HEK293 (cell line): ENCODE measurements at regions not wholly inside any gene's neighbourhood (a gene's known extent, or its start where the extent isn't known, plus 50 kb on each side); places are given as distances from the start of the nearest gene placed in this dataset.
"Not testable (repeated sequence)": the region's sequence is repeated elsewhere in the genome, so short reads cannot be mapped to it uniquely, and the experiment has no call there.

Experiments used
- CTCF ChIP-seq: fragments of 450-650 bp; formaldehyde crosslinking; IDR thresholded peaks from 2 replicates; pipeline ENCODE4 v1.5.1; 2016; ENCODE audit warnings: missing biosample characterization, missing genetic modification characterization
- PRDM4 ChIP-seq: fragments of 450-650 bp; formaldehyde crosslinking; IDR thresholded peaks from 2 replicates; pipeline ENCODE4 v1.5.1; 2017; ENCODE audit warnings: missing biosample characterization, missing genetic modification characterization
- SP3 ChIP-seq: fragments of 450-650 bp; formaldehyde crosslinking; IDR thresholded peaks from 2 replicates; pipeline ENCODE4 v1.5.1; 2016; ENCODE audit warnings: missing biosample characterization, missing genetic modification characterization
- SP7 ChIP-seq: fragments of 450-650 bp; formaldehyde crosslinking; IDR thresholded peaks from 2 replicates; pipeline ENCODE4 v1.5.1; 2016; ENCODE audit warnings: missing biosample characterization, missing genetic modification characterization
- TSHZ1 ChIP-seq: fragments of 450-650 bp; formaldehyde crosslinking; IDR thresholded peaks from 2 replicates; pipeline ENCODE4 v1.5.1; 2016; ENCODE audit warnings: missing biosample characterization, missing genetic modification characterization, borderline replicate concordance
- ZBTB20 ChIP-seq: fragments of 450-650 bp; formaldehyde crosslinking; IDR thresholded peaks from 2 replicates; pipeline ENCODE4 v1.5.1; 2016; ENCODE audit warnings: missing biosample characterization, missing genetic modification characterization
- ZBTB26 ChIP-seq: fragments of 450-650 bp; formaldehyde crosslinking; optimal IDR thresholded peaks from 2 replicates; pipeline ENCODE3; 2016; ENCODE audit warnings: missing biosample characterization, mild to moderate bottlenecking, missing genetic modification characterization
- ZEB2 ChIP-seq: fragments of 450-650 bp; formaldehyde crosslinking; IDR thresholded peaks from 2 replicates; pipeline ENCODE4 v1.5.1; 2016; ENCODE audit warnings: missing biosample characterization, missing genetic modification characterization
- ZFP37 ChIP-seq: fragments of 450-650 bp; formaldehyde crosslinking; IDR thresholded peaks from 2 replicates; pipeline ENCODE4 v1.5.1; 2016; ENCODE audit warnings: missing biosample characterization, missing genetic modification characterization
- ZNF157 ChIP-seq: fragments of 450-650 bp; formaldehyde crosslinking; IDR thresholded peaks from 2 replicates; pipeline ENCODE4 v1.5.1; 2016; ENCODE audit warnings: missing biosample characterization, missing genetic modification characterization
- ZNF211 ChIP-seq: fragments of 450-650 bp; formaldehyde crosslinking; IDR thresholded peaks from 2 replicates; pipeline ENCODE4 v1.5.1; 2016; ENCODE audit warnings: low read depth, missing biosample characterization, missing genetic modification characterization
- ZNF416 ChIP-seq: fragments of 450-650 bp; formaldehyde crosslinking; IDR thresholded peaks from 2 replicates; pipeline ENCODE4 v1.5.1; 2016; ENCODE audit warnings: missing biosample characterization, missing genetic modification characterization
- ZNF670 ChIP-seq: fragments of 450-650 bp; formaldehyde crosslinking; IDR thresholded peaks from 2 replicates; pipeline ENCODE4 v1.5.1; 2016; ENCODE audit warnings: missing biosample characterization, missing genetic modification characterization, low read depth
- ZNF707 ChIP-seq: fragments of 450-650 bp; formaldehyde crosslinking; IDR thresholded peaks from 2 replicates; pipeline ENCODE4 v1.5.1; 2016; ENCODE audit warnings: missing biosample characterization, missing genetic modification characterization

GRCh38 chr14:19158588-19158987 is 191.4 kb downstream of the POTEM start:
- not testable (repeated sequence) for TF ChIP-seq CTCF (tag by site-specific recombination); ZNF157; SP7 (tag by site-specific recombination); TSHZ1; ZBTB20 (tag by site-specific recombination); SP3 (tag by site-specific recombination); ZEB2 (tag by site-specific recombination); ZNF416 (tag by site-specific recombination); ZNF707 (tag by site-specific recombination); ZFP37 (tag by site-specific recombination); ZNF670 (tag by site-specific recombination); ZNF211 (tag by site-specific recombination); PRDM4 (tag by site-specific recombination); ZBTB26 (tag by site-specific recombination)
